ENCODE measurements at regions not wholly inside any gene's neighbourhood (a gene's known extent, or its start where the extent isn't known, plus 50 kb on each side); places are given as distances from the start of the nearest gene placed in this dataset.

GRCh38 chr2:23299476-23300195, 85.3 kb upstream of the KLHL29 start:
- no peaks in the 10 kb centered on the region for H3K4me1 ChIP-seq (ENCODE audit: control insufficient read depth, insufficient read depth, low read length)

GRCh38 chr2:23301136-23301535, 83.8 kb upstream of the KLHL29 start:
- Histone ChIP-seq H3K36me3 (ENCODE audit: insufficient read depth, low read length) (no peaks in the 10 kb centered on the region), H3K4me3 (ENCODE audit: low read length) (no peak overlapping the region), H3K4me1 (ENCODE audit: control insufficient read depth, insufficient read depth, low read length) (no peaks in the 10 kb centered on the region), H3K9me3 (replicated peaks; ENCODE audit: low read length) (no peaks in the 10 kb centered on the region), H3K4me2 (ENCODE audit: low read length) (no peak overlapping the region), H3K9ac (ENCODE audit: low read depth, low read length) (no peak overlapping the region), H3K27me3 (ENCODE audit: control insufficient read depth, insufficient read depth, low read length) (peaks cover 48% of the 10 kb centered on the region)

More at GRCh38 chr2:23299476-23300195, 85.3 kb upstream of the KLHL29 start:
- Histone ChIP-seq H3K27me3 (ENCODE audit: control insufficient read depth, insufficient read depth, low read length) (peaks cover 41% of the 10 kb centered on the region), H3K36me3 (ENCODE audit: insufficient read depth, low read length) (no peaks in the 10 kb centered on the region), H3K4me3 (ENCODE audit: low read length) (no peak overlapping the region), H3K9ac (ENCODE audit: low read depth, low read length) (no peak overlapping the region), H3K9me3 (replicated peaks; ENCODE audit: low read length) (no peaks in the 10 kb centered on the region), H3K4me2 (ENCODE audit: low read length) (no peak overlapping the region)

- Histone ChIP-seq H3K9me3 (replicated peaks; ENCODE audit: low read length) (no peaks in the 10 kb centered on the region), H3K4me2 (ENCODE audit: low read length) (no peak overlapping the region), H3K4me3 (ENCODE audit: low read length) (no peak overlapping the region), H3K27me3 (ENCODE audit: control insufficient read depth, insufficient read depth, low read length) (peaks cover 62% of the 10 kb centered on the region), H3K4me1 (ENCODE audit: control insufficient read depth, insufficient read depth, low read length) (no peaks in the 10 kb centered on the region), H3K36me3 (ENCODE audit: insufficient read depth, low read length) (no peaks in the 10 kb centered on the region), H3K9ac (ENCODE audit: low read depth, low read length) (no peak overlapping the region)
Observed at GRCh38 chr2:23302591-23302990, 82.4 kb upstream of the KLHL29 start.

GRCh38 chr2:23306401-23306800, 78.6 kb upstream of the KLHL29 start:
- Histone ChIP-seq H3K4me2 (ENCODE audit: low read length) (no peak overlapping the region), H3K27me3 (ENCODE audit: control insufficient read depth, insufficient read depth, low read length) (peaks cover 63% of the 10 kb centered on the region), H3K4me1 (ENCODE audit: control insufficient read depth, insufficient read depth, low read length) (no peaks in the 10 kb centered on the region), H3K9me3 (replicated peaks; ENCODE audit: low read length) (no peaks in the 10 kb centered on the region), H3K9ac (ENCODE audit: low read depth, low read length) (no peak overlapping the region), H3K4me3 (ENCODE audit: low read length) (no peak overlapping the region), H3K36me3 (ENCODE audit: insufficient read depth, low read length) (no peaks in the 10 kb centered on the region)

GRCh38 chr2:23311186-23311585, 73.8 kb upstream of the KLHL29 start:
- no peak overlapping the region for H3K4me3 ChIP-seq (ENCODE audit: low read length)
- no peaks in the 10 kb centered on the region for H3K9me3 ChIP-seq (replicated peaks; ENCODE audit: low read length)
- H3K36me3 ChIP-seq (ENCODE audit: insufficient read depth, low read length), result no peaks in the 10 kb centered on the region
- H3K4me2 ChIP-seq (ENCODE audit: low read length), result no peak overlapping the region
- no peak overlapping the region for H3K9ac ChIP-seq (ENCODE audit: low read depth, low read length)
- H3K4me1 ChIP-seq (ENCODE audit: control insufficient read depth, insufficient read depth, low read length), result no peaks in the 10 kb centered on the region
- peaks cover 45% of the 10 kb centered on the region for H3K27me3 ChIP-seq (ENCODE audit: control insufficient read depth, insufficient read depth, low read length)

GRCh38 chr2:23312996-23313606, 71.9 kb upstream of the KLHL29 start:
- H3K4me1 ChIP-seq (ENCODE audit: control insufficient read depth, insufficient read depth, low read length), result no peaks in the 10 kb centered on the region
- peaks cover 42% of the 10 kb centered on the region for H3K27me3 ChIP-seq (ENCODE audit: control insufficient read depth, insufficient read depth, low read length)
- no peak overlapping the region for H3K4me3 ChIP-seq (ENCODE audit: low read length)
- H3K9me3 ChIP-seq (replicated peaks; ENCODE audit: low read length), result no peaks in the 10 kb centered on the region
- H3K9ac ChIP-seq (ENCODE audit: low read depth, low read length), result no peak overlapping the region
- H3K4me2 ChIP-seq (ENCODE audit: low read length), result no peak overlapping the region
- no peaks in the 10 kb centered on the region for H3K36me3 ChIP-seq (ENCODE audit: insufficient read depth, low read length)

- Histone ChIP-seq H3K4me2 (ENCODE audit: low read length) (no peak overlapping the region), H3K36me3 (ENCODE audit: insufficient read depth, low read length) (no peaks in the 10 kb centered on the region), H3K9me3 (replicated peaks; ENCODE audit: low read length) (no peaks in the 10 kb centered on the region), H3K4me1 (ENCODE audit: control insufficient read depth, insufficient read depth, low read length) (no peaks in the 10 kb centered on the region), H3K9ac (ENCODE audit: low read depth, low read length) (no peak overlapping the region), H3K27me3 (ENCODE audit: control insufficient read depth, insufficient read depth, low read length) (peaks cover 35% of the 10 kb centered on the region), H3K4me3 (ENCODE audit: low read length) (no peak overlapping the region)
Observed at GRCh38 chr2:23314687-23315086, 70.3 kb upstream of the KLHL29 start.

GRCh38 chr2:23320058-23320457, 64.9 kb upstream of the KLHL29 start:
- Histone ChIP-seq H3K4me3 (ENCODE audit: low read length) (no peak overlapping the region), H3K4me1 (ENCODE audit: control insufficient read depth, insufficient read depth, low read length) (no peaks in the 10 kb centered on the region), H3K36me3 (ENCODE audit: insufficient read depth, low read length) (no peaks in the 10 kb centered on the region), H3K9ac (ENCODE audit: low read depth, low read length) (no peak overlapping the region), H3K4me2 (ENCODE audit: low read length) (no peak overlapping the region), H3K27me3 (ENCODE audit: control insufficient read depth, insufficient read depth, low read length) (peaks cover 66% of the 10 kb centered on the region), H3K9me3 (replicated peaks; ENCODE audit: low read length) (no peaks in the 10 kb centered on the region)

GRCh38 chr2:23321751-23322150, 63.2 kb upstream of the KLHL29 start:
- peaks cover 69% of the 10 kb centered on the region for H3K27me3 ChIP-seq (ENCODE audit: control insufficient read depth, insufficient read depth, low read length)
- no peak overlapping the region for H3K9ac ChIP-seq (ENCODE audit: low read depth, low read length)
- H3K9me3 ChIP-seq (replicated peaks; ENCODE audit: low read length), result no peaks in the 10 kb centered on the region
- no peak overlapping the region for H3K4me2 ChIP-seq (ENCODE audit: low read length)
- no peaks in the 10 kb centered on the region for H3K4me1 ChIP-seq (ENCODE audit: control insufficient read depth, insufficient read depth, low read length)
- no peak overlapping the region for H3K4me3 ChIP-seq (ENCODE audit: low read length)
- H3K36me3 ChIP-seq (ENCODE audit: insufficient read depth, low read length), result no peaks in the 10 kb centered on the region

- Histone ChIP-seq H3K27me3 (ENCODE audit: control insufficient read depth, insufficient read depth, low read length) (peaks cover 70% of the 10 kb centered on the region), H3K4me3 (ENCODE audit: low read length) (no peak overlapping the region), H3K9ac (ENCODE audit: low read depth, low read length) (no peak overlapping the region), H3K4me1 (ENCODE audit: control insufficient read depth, insufficient read depth, low read length) (no peaks in the 10 kb centered on the region), H3K36me3 (ENCODE audit: insufficient read depth, low read length) (no peaks in the 10 kb centered on the region), H3K9me3 (replicated peaks; ENCODE audit: low read length) (no peaks in the 10 kb centered on the region), H3K4me2 (ENCODE audit: low read length) (no peak overlapping the region)
Observed at GRCh38 chr2:23322567-23323197, 62.3 kb upstream of the KLHL29 start.

GRCh38 chr2:23323198-23323916, 61.6 kb upstream of the KLHL29 start:
- Histone ChIP-seq H3K4me2 (ENCODE audit: low read length) (no peak overlapping the region), H3K9ac (ENCODE audit: low read depth, low read length) (no peak overlapping the region), H3K4me3 (ENCODE audit: low read length) (no peak overlapping the region), H3K27me3 (ENCODE audit: control insufficient read depth, insufficient read depth, low read length) (peaks cover 73% of the 10 kb centered on the region), H3K36me3 (ENCODE audit: insufficient read depth, low read length) (no peaks in the 10 kb centered on the region), H3K9me3 (replicated peaks; ENCODE audit: low read length) (no peaks in the 10 kb centered on the region), H3K4me1 (ENCODE audit: control insufficient read depth, insufficient read depth, low read length) (no peaks in the 10 kb centered on the region)

Data from skeletal muscle satellite cell (primary cell).